Muscle layer of colon (tissue), 2 donors: ENCODE measurements at regions not wholly inside any gene's neighbourhood (a gene's known extent, or its start where the extent isn't known, plus 50 kb on each side); places are given as distances from the start of the nearest gene placed in this dataset.
"Not testable (repeated sequence)": the region's sequence is repeated elsewhere in the genome, so short reads cannot be mapped to it uniquely, and the experiment has no call there.

Source experiments
- H3K27ac ChIP-seq: one replicate; pipeline ENCODE4 v1.7.0; 2013; ENCODE audit warnings: low read depth, mild to moderate bottlenecking, low read length, moderate library complexity
- H3K27me3 ChIP-seq, 2 donors: one replicate each; pipeline ENCODE4 v1.7.0; 2013; ENCODE audit warnings: low read length in 2 of 2, mild to moderate bottlenecking in 2 of 2; ENCODE audit not compliant: insufficient read depth in 2 of 2, control insufficient read depth in 1 of 2
- H3K36me3 ChIP-seq: one replicate; pipeline ENCODE4 v1.7.0; 2013; ENCODE audit warnings: mild to moderate bottlenecking, low read length; ENCODE audit not compliant: insufficient read depth
- H3K4me1 ChIP-seq: one replicate; pipeline ENCODE4 v1.7.0; 2013; ENCODE audit warnings: mild to moderate bottlenecking, low read length; ENCODE audit not compliant: insufficient read depth
- H3K4me3 ChIP-seq, 2 donors: one replicate each; pipeline ENCODE4 v1.7.0; 2013; ENCODE audit warnings: low read length in 2 of 2, low read depth in 1 of 2, mild to moderate bottlenecking in 1 of 2, moderate library complexity in 1 of 2
- H3K9ac ChIP-seq: one replicate; pipeline ENCODE4 v1.7.0; 2013; ENCODE audit warnings: low read length
- H3K9me3 ChIP-seq: one replicate; pipeline ENCODE4 v1.7.0; 2013; ENCODE audit warnings: mild to moderate bottlenecking, low read length
- donor health status: abdominal sarcoma.
- donor health status: Adenocarcinoma of cecum.

DNA sequence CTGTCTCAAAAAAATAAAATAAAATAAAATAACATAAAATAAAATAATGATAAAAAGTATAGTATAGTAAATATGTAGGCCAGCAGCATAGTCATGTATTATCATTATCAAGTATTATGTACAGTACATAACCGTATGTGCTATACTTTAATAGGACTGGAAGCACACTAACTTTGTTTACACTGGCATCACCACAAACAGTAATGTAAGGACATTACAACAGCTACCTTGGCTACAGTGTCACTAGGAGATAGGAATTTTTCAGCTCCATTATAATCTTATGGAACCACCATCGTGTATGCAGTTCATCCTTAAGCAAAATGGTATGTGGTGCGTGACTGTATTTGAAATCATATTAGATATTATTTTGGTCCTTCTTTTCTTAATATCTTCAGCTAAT, 1163.5 kb upstream of the LRRTM3 start:
- Histone ChIP-seq H3K4me1 (no peaks in the 10 kb centered on the region), H3K9ac (no peak overlapping the region), H3K36me3 (no peaks in the 10 kb centered on the region), H3K27me3 (no peaks in the 10 kb centered on the region), H3K9me3 (no peaks in the 10 kb centered on the region), H3K27ac (no peak overlapping the region), H3K4me3 (no peak overlapping the region)

DNA sequence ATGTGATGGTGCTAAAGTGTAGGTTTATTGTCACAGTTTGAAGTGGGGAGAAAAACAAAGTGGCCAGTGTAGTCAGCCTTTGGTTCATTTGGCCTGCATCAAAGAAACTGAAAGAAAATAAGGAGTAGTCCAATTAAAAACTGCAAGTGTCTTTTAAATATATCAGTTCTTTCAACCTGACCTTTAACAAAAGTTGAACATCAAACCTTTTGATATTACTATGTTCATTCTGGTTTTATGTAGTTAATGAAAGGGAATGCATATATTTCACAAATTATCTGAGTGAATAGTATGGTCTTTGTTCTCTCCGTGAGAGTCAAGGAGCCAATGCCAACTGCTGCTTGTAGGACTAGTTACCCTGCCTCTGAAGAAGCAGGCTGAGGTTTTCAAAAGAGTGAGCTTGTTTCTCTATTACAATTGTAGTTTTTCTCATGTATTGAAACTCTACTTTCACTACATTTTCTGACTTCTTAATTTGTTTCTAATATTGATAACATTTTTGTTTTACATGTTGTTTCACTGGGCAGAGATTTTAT, 1160.8 kb upstream of the LRRTM3 start:
- Histone ChIP-seq H3K9ac (no peak overlapping the region), H3K27me3 (no peaks in the 10 kb centered on the region), H3K4me1 (no peaks in the 10 kb centered on the region), H3K9me3 (no peaks in the 10 kb centered on the region), H3K27ac (no peak overlapping the region), H3K4me3 (no peak overlapping the region), H3K36me3 (no peaks in the 10 kb centered on the region)

DNA sequence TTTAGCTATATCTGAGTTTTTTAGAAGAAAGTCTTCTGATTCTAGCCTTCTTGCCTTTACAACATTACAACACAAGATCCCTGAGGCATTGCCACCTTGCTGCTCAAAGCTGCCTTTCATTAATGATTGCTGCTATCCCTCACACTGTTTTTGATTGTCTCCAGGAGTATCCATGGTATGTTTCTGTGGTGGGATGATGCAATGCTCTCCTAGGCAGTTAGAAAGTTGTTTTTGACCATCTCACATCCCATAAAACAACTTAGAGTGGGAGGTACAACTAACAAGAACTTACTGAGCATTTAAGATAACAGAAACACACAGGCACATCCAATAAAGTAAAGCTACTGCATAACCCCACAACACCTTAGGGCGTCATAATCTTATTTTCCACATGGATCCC, 1156.0 kb upstream of the LRRTM3 start:
- H3K27me3 ChIP-seq: no peaks in the 10 kb centered on the region
- H3K4me3 ChIP-seq: no peak overlapping the region
- no peak overlapping the region for H3K9ac ChIP-seq
- H3K4me1 ChIP-seq: no peaks in the 10 kb centered on the region
- H3K36me3 ChIP-seq: no peaks in the 10 kb centered on the region
- H3K9me3 ChIP-seq: no peaks in the 10 kb centered on the region
- H3K27ac ChIP-seq: no peak overlapping the region

DNA sequence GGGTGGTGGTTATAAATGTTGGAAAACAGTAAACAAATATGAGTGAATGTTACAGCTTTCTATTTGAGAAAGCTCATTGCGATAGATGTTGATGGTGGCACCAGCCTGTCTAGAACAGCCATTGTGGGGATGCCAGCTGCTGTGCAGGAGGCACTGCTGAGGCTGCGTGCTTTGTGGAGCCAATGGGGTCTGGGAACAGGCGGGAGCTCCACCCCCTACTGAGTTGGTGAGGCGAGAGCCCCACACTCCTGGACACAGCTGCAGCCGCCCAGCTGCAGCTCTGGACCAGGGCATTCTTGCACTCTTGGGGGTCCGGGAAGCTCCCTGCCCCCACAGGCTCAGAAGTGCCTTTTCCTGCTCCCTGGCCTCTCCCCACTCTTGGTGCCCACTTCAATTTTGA, 1147.1 kb upstream of the LRRTM3 start:
- Histone ChIP-seq H3K27me3 (no peaks in the 10 kb centered on the region), H3K9me3 (no peaks in the 10 kb centered on the region), H3K4me1 (no peaks in the 10 kb centered on the region), H3K36me3 (no peaks in the 10 kb centered on the region), H3K4me3 (no peak overlapping the region), H3K9ac (no peak overlapping the region), H3K27ac (no peak overlapping the region)

DNA sequence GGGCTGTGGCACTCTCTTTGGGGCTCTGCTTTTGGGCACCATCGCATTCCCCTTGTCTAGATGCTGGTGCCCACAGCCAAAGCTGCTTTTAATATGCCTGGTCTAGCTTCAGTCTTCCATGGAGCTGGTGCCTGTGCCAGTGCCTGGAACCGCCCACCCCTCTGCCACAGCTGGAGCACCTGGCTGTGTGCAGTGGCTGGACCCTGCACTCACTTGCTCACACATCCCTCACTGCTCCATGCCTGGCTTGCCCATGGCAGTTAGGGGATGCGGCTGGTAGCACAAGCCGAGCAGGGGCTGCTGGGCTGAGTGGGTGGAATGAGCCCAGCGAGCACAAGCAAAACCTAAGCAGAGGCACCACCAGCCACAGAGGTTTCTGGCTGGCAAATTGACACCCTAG, 1145.9 kb upstream of the LRRTM3 start:
- H3K9me3 ChIP-seq: no peaks in the 10 kb centered on the region
- no peaks in the 10 kb centered on the region for H3K36me3 ChIP-seq
- no peak overlapping the region for H3K4me3 ChIP-seq
- no peak overlapping the region for H3K27ac ChIP-seq
- H3K9ac ChIP-seq: no peak overlapping the region
- no peaks in the 10 kb centered on the region for H3K4me1 ChIP-seq
- H3K27me3 ChIP-seq: no peaks in the 10 kb centered on the region

DNA sequence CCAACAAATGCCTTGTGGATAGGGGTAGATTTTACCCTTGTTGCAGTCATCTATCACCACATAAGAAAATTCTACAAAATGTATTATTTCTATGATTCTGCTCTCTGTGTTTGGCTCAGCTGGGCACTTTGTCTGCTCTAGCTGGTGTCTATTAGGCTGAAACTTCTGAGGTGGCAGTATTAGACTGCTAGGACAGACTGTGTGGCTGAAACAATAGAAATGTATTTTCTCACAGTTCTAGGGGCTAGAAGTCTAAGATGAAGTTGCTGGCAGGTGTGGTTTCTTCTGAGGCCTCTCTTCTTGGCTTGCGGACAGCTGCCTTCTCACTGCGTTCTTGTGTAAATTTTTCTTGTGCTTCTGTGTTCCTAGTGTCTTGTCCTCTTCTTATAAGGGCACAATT, 1139.6 kb upstream of the LRRTM3 start:
- H3K9me3 ChIP-seq: no peaks in the 10 kb centered on the region
- no peaks in the 10 kb centered on the region for H3K4me1 ChIP-seq
- H3K27me3 ChIP-seq: no peaks in the 10 kb centered on the region
- H3K9ac ChIP-seq: no peak overlapping the region
- no peak overlapping the region for H3K27ac ChIP-seq
- H3K36me3 ChIP-seq: no peaks in the 10 kb centered on the region
- H3K4me3 ChIP-seq: no peak overlapping the region

DNA sequence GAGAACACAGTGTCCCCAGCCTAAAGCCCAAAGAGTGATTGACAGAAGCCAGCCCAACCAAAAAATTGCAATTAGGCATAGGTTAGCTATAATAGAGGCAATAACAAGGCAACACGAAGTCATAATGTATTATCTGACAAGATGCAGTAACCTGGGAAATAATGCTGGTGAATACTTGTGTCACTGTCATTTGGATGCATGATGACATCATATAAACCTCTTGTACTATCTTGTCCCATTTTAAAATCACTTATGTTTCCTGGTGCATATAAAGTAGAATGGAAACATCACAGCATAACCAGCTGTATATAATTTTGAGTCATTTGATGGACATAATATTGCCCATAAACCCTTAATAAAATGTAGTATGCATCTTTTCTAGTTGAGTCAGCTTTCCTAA, 1138.3 kb upstream of the LRRTM3 start:
- Histone ChIP-seq H3K4me1 (no peaks in the 10 kb centered on the region), H3K9ac (no peak overlapping the region), H3K36me3 (no peaks in the 10 kb centered on the region), H3K27me3 (no peaks in the 10 kb centered on the region), H3K9me3 (no peaks in the 10 kb centered on the region), H3K27ac (no peak overlapping the region), H3K4me3 (no peak overlapping the region)

DNA sequence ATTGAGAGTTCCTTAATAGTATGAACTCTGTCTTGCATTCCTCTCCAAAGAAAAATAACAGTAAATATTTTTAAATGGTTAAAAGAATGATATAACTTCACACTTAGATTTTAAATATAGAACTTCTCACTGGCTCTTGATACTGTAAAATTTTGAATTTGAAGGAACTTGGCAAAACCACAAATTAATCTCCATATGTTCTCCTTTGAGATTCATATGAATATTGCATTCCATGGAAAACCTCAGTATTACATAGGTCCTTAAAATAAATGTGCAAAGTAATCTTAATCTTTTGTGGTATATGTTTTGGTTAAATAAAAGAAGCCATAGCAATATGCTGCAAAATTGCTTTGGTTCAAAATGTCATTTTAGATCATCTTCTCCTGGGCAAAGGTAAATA, 1137.6 kb upstream of the LRRTM3 start:
- Histone ChIP-seq H3K4me3 (no peak overlapping the region), H3K27ac (no peak overlapping the region), H3K4me1 (no peaks in the 10 kb centered on the region)

DNA sequence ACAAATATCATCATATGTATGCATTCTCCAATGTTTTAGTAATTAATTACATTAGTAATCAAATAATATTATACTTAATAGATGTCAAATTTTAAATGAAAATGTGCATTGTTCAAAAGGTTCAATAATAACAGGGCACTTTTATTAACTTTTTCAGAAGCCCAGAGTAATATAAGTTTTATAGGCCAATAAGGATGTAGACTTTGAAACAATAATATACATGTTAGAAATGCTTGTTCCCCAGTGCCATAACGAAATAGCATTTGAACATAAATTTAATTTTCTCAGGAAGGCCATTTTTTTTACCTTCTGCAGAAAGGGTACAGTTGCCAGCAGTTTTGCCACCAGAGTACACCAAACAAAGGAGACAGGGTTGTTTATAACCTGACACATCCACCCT, 1133.9 kb upstream of the LRRTM3 start:
- H3K9me3 ChIP-seq: no peaks in the 10 kb centered on the region
- H3K36me3 ChIP-seq: no peaks in the 10 kb centered on the region
- H3K27ac ChIP-seq: no peak overlapping the region
- no peak overlapping the region for H3K4me3 ChIP-seq
- no peak overlapping the region for H3K9ac ChIP-seq
- no peaks in the 10 kb centered on the region for H3K4me1 ChIP-seq
- H3K27me3 ChIP-seq: no peaks in the 10 kb centered on the region

More for the DNA sequence above, 1137.6 kb upstream of the LRRTM3 start:
- Histone ChIP-seq H3K9me3 (no peaks in the 10 kb centered on the region), H3K36me3 (no peaks in the 10 kb centered on the region), H3K9ac (no peak overlapping the region), H3K27me3 (no peaks in the 10 kb centered on the region)

DNA sequence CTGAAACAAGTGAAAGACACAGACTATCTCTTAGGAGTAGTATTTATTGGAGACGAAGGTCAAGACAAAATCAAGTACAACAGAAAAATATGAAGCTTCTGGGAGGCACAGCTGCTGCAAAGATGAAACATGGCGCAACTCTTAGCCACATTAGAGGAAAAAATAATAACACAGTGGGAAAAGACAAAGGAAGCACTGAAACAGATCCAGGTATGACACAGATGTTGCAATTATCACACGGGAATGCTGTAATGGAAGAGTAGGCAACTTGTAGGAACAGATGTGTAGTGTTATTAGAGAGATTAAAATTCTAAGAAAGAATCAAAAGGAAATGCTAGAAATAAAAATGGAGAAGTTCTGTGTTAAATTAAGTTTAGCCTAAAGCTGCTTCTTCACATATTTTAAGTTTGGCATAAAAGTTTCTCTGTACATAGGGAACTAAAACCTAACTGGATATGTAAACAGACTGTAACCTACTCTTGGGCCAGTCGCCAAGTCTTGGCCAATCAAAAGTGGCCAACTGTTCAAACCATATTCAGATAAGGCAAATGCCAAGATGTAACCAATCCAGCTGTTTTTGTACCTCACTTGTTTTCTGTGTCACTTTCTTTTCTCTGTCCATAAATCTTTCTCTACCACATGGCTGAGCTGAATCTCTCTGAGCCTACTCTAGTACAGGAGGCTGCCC, 1132.0 kb upstream of the LRRTM3 start:
- Histone ChIP-seq H3K36me3 (no peaks in the 10 kb centered on the region), H3K27ac (no peak overlapping the region), H3K27me3 (no peaks in the 10 kb centered on the region), H3K9me3 (no peaks in the 10 kb centered on the region), H3K4me1 (no peaks in the 10 kb centered on the region), H3K4me3 (no peak overlapping the region), H3K9ac (no peak overlapping the region)

DNA sequence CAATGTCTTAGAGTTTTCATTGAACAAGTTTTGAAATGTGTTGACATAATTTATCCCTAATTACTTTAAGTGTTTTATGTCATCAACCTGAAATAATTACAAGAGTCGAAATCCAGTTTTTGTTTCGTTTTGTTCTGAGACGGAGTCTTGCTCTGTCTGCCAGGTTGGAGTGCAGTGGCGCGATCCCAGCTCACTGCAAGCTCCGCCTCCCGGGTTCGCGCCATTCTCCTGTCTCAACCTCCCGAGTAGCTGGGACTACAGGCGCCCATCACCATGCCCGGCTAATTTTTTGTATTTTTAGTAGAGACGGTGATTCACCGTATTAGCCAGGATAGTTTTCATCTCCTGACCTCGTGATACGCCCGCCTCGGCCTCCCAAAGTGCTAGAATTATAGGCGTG, 1131.0 kb upstream of the LRRTM3 start:
- H3K4me3 ChIP-seq, H3K9ac ChIP-seq, H3K36me3 ChIP-seq, H3K27me3 ChIP-seq, H3K4me1 ChIP-seq, H3K9me3 ChIP-seq, H3K27ac ChIP-seq: not testable (repeated sequence)

DNA sequence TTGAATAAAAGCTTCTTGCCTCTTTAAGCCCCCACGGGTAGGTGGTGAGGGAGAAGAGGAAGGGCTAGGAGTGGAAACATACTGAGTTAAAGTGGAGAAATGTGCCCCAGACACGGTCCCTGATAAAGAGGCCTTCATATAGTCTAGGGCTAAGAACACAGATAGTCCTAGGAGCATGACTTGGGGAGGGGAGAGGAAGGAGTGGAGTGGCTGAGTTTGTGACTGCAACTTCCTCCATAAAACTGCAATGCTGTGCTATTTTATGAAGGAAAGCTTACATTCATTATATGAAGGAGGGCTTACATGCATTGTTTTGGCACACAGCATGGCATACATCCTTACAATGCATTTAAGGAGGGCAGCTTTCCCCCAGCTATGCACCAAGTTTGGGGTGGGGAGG, 1129.4 kb upstream of the LRRTM3 start:
- H3K9me3 ChIP-seq: no peaks in the 10 kb centered on the region
- H3K9ac ChIP-seq: no peak overlapping the region
- H3K4me3 ChIP-seq: no peak overlapping the region
- H3K27ac ChIP-seq: no peak overlapping the region
- no peaks in the 10 kb centered on the region for H3K4me1 ChIP-seq
- no peaks in the 10 kb centered on the region for H3K36me3 ChIP-seq
- H3K27me3 ChIP-seq: no peaks in the 10 kb centered on the region
